HAP-1 (cell line): ENCODE measurements at regions not wholly inside any gene's neighbourhood (a gene's known extent, or its start where the extent isn't known, plus 50 kb on each side); places are given as distances from the start of the nearest gene placed in this dataset.

Experiments used
- DNase-seq, 2 experiments: peaks; one replicate each; pipeline ENCODE4 v3.0.0-alpha.2; 2016 to 2020; ENCODE audit warnings: low spot score in 2 of 2
- H3K27me3 ChIP-seq: fragments of 250-450 bp; sonication (Bioruptor Pico); 2 replicates; pipeline ENCODE4 v1.5.1; 2020; ENCODE audit warnings: low read depth, mild to moderate bottlenecking, moderate library complexity
- H3K36me3 ChIP-seq: fragments of 250-450 bp; sonication (Bioruptor Pico); replicated peaks from 2 replicates; pipeline ENCODE4 v1.5.1; 2020; ENCODE audit warnings: mild to moderate bottlenecking
- H3K4me1 ChIP-seq: fragments of 250-450 bp; sonication (Bioruptor Pico); 2 replicates; pipeline ENCODE4 v1.5.1; 2020; ENCODE audit warnings: mild to moderate bottlenecking
- H3K4me3 ChIP-seq: fragments of 250-450 bp; sonication (Bioruptor Pico); 2 replicates; pipeline ENCODE4 v1.5.1; 2020; ENCODE audit warnings: mild to moderate bottlenecking, moderate library complexity
- H3K9me3 ChIP-seq: fragments of 250-450 bp; sonication (Bioruptor Pico); 2 replicates; pipeline ENCODE4 v1.5.1; 2020; ENCODE audit warnings: mild to moderate bottlenecking, moderate library complexity
- in situ Hi-C: fragments of 300-500 bp; cut with MboI; formaldehyde crosslinking; loops from 3 replicates; pipeline ENCODE4 v1.14.3; 2020; ENCODE audit warnings: low sequenced_read_pairs, inconsistent platforms, mixed read lengths

GRCh38 chr16:8376430-8376829 is 213.9 kb downstream of the TMEM114 start:
- H3K4me3 ChIP-seq = no peak overlapping the region
- DNase-seq = no peak
- no peaks in the 10 kb centered on the region for H3K9me3 ChIP-seq
- H3K36me3 ChIP-seq = no peaks in the 10 kb centered on the region
- no peaks in the 10 kb centered on the region for H3K4me1 ChIP-seq
- H3K27me3 ChIP-seq = no peaks in the 10 kb centered on the region
- in situ Hi-C loops = no loop called here

DNA sequence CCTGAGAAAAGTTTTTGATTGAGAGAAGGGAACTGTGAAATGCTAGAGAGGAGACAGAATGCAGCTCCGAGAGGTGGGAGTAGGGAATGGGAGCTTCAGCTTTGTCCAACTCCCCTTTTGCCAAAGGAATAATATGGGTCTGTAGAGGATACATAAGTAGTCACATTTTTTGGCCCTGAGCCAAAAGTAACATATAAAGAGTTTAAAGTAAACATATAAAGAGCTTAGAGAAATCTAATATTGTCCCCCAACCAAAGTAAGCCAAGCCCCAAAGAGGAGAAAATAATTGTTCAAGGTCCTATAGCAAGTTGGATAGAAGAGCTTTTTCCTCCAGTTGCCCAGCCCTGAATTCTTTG is 215.1 kb downstream of the TMEM114 start:
- Histone ChIP-seq H3K36me3 (no peaks in the 10 kb centered on the region), H3K9me3 (no peaks in the 10 kb centered on the region), H3K4me3 (no peak overlapping the region), H3K4me1 (no peaks in the 10 kb centered on the region), H3K27me3 (no peaks in the 10 kb centered on the region)
- in situ Hi-C loops = no loop called here
- DNase-seq = no peak

- H3K36me3 ChIP-seq = no peaks in the 10 kb centered on the region
- DNase-seq = no peak
- no peaks in the 10 kb centered on the region for H3K9me3 ChIP-seq
- H3K27me3 ChIP-seq = no peaks in the 10 kb centered on the region
- no peak overlapping the region for H3K4me3 ChIP-seq
- H3K4me1 ChIP-seq = no peaks in the 10 kb centered on the region
- in situ Hi-C loops = no loop called here
Measured at GRCh38 chr16:8374586-8375231, 215.6 kb downstream of the TMEM114 start.

DNA sequence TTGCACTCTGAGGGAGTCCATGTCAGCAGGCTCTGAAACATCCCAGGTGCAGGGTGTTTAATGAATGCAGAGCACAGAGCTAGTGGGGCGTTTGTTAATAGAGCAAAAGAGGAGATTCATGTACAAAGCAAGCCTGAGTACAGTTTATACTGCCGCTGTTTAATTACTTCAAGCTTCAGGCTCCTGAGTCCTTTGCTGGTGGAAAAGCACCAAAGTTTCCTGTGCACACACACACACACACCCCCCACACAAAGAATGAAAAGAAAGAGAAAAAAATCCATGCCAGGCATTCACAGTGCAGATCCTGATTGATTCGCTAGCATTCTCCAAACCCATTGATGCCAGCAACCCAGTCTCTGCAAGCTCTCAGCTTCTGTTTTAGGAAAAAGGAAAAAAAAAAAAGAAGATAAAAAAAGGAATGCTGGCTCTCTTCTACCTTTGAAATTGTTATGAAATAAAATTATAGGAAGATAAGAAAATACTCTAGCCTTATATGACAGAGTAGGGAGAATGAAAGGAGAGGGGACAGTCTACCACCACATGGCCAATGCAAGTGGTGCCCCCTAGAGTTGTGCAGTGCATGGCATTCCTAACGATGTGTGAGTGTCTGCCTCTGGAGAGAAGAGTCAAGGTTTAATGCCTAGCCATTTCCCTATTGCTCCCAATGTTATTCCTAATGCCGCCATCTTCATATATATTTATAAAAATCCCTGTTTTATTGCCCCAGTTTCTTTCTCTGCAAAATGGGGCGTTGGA is 216.5 kb downstream of the TMEM114 start:
- in situ Hi-C loops = no loop called here
- no peak overlapping the region for H3K4me3 ChIP-seq

DNA sequence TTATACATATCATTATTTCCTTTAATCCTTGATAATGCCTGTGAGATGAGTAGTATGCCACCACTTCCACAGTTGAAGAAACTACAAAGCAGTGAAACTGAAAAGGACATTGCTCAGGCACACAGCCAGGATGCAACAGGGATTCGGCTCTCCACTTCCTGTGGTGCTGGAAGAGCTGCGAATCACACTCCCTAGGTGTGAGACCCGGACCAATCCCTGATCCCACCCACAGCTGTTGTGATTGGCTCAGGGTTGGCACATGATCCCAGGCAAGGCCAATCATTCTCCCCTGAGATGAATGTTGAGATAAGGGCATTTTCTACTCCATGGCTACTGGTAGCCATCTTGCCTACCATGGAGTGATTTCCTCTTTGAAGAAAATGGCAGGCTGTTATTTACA is 218.2 kb downstream of the TMEM114 start:
- no peak overlapping the region for H3K4me3 ChIP-seq
- H3K27me3 ChIP-seq = no peaks in the 10 kb centered on the region
- H3K36me3 ChIP-seq = no peaks in the 10 kb centered on the region
- no peaks in the 10 kb centered on the region for H3K4me1 ChIP-seq
- DNase-seq = no peak
- in situ Hi-C loops = no loop called here
- H3K9me3 ChIP-seq = no peaks in the 10 kb centered on the region

More for the DNA sequence above, 216.5 kb downstream of the TMEM114 start:
- Histone ChIP-seq H3K27me3 (no peaks in the 10 kb centered on the region), H3K36me3 (no peaks in the 10 kb centered on the region), H3K9me3 (no peaks in the 10 kb centered on the region), H3K4me1 (no peaks in the 10 kb centered on the region)
- no peak for DNase-seq

GRCh38 chr16:8370374-8371270 is 219.7 kb downstream of the TMEM114 start:
- DNase-seq = no peak
- in situ Hi-C loops = no loop called here
- no peaks in the 10 kb centered on the region for H3K4me1 ChIP-seq
- H3K36me3 ChIP-seq = no peaks in the 10 kb centered on the region
- no peak overlapping the region for H3K4me3 ChIP-seq
- H3K9me3 ChIP-seq = no peaks in the 10 kb centered on the region
- H3K27me3 ChIP-seq = no peaks in the 10 kb centered on the region

DNA sequence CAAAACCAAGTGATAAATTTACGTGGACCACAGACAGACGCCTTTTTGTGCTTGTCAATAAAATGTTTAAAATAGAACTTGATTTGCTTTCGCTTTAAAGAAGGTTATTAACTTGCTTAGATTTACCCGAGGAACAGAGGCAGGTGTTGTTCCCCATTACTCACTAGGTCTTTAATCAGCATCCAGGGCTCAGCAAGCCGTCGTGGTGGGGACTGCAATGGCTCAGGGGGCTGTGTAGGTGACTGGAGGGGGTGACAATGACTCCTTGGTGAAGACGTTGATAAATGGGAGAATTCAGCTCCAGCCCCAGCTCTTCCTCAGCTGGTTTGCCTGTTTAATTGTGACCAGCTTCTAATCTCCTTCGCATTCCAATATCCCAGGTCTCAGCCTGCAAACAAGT is 231.4 kb downstream of the TMEM114 start:
- H3K4me1 ChIP-seq = no peaks in the 10 kb centered on the region
- no peak overlapping the region for H3K4me3 ChIP-seq
- DNase-seq = no peak
- H3K9me3 ChIP-seq = no peaks in the 10 kb centered on the region
- in situ Hi-C loops = no loop called here
- H3K36me3 ChIP-seq = no peaks in the 10 kb centered on the region
- H3K27me3 ChIP-seq = no peaks in the 10 kb centered on the region

DNA sequence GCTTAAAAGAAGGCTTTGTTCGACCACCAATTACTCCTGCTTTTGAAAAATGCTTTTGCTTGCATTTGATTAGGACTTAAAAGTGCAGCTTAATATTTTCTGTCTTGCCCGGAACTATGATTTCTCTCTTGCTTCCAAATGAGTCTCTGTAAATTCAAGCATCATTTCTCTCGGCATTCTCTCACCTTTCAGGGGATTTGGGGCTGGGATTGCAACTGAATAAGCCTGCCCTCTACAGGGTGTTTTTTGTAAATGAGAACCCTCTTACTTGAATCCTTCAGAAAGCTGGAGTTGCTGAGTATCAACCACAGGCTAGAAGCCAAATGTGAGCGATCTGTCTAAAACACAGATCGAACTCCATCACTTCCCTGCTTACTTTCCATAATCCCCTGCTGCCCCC is 234.6 kb downstream of the TMEM114 start:
- Histone ChIP-seq H3K4me1 (no peaks in the 10 kb centered on the region), H3K9me3 (no peaks in the 10 kb centered on the region; the same call in 1 of the 2 replicates), H3K36me3 (no peaks in the 10 kb centered on the region), H3K4me3 (no peak overlapping the region), H3K27me3 (no peaks in the 10 kb centered on the region)
- in situ Hi-C loops = no loop called here
- DNase-seq = no peak

DNA sequence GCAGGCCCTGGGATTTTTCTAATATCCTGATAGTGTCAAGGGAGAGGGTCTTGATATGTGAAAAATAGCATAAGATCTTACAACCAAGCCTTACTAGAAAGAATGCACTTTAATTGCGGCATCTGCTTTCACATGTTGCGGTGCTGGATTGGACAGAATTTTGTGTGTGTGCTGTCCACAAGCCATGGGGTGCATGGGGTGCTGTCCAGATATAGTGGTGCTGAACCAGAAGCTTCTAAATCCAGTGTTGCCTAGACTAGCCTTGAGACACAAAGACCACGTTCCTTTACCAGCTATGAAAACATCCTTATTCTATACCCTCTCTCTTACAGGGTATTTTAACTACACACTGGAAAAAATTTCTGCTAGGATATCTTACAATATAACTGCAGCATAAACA is 244.0 kb downstream of the TMEM114 start:
- in situ Hi-C loops = no loop called here
- peak in 1 of 2 experiments; percentile 26 for DNase-seq
- H3K4me3 ChIP-seq = no peak overlapping the region
- no peaks in the 10 kb centered on the region; the same call in 1 of the 2 replicates for H3K9me3 ChIP-seq
- no peaks in the 10 kb centered on the region; the same call in 1 of the 2 replicates for H3K27me3 ChIP-seq
- no peaks in the 10 kb centered on the region for H3K36me3 ChIP-seq
- H3K4me1 ChIP-seq = no peaks in the 10 kb centered on the region

- H3K36me3 ChIP-seq = no peaks in the 10 kb centered on the region
- no peaks in the 10 kb centered on the region; the same call in 1 of the 2 replicates for H3K27me3 ChIP-seq
- no peaks in the 10 kb centered on the region; the same call in 1 of the 2 replicates for H3K4me1 ChIP-seq
- no peak overlapping the region for H3K4me3 ChIP-seq
- in situ Hi-C loops = no loop called here
- H3K9me3 ChIP-seq = no peaks in the 10 kb centered on the region
- DNase-seq = no peak
Measured at GRCh38 chr16:8342276-8342675, 248.0 kb downstream of the TMEM114 start.

GRCh38 chr16:8330761-8331160 is 259.6 kb downstream of the TMEM114 start:
- no peak for DNase-seq
- Histone ChIP-seq H3K36me3 (no peaks in the 10 kb centered on the region), H3K27me3 (no peaks in the 10 kb centered on the region), H3K4me1 (no peaks in the 10 kb centered on the region), H3K4me3 (no peak overlapping the region), H3K9me3 (no peaks in the 10 kb centered on the region)
- in situ Hi-C loops = no loop called here

DNA sequence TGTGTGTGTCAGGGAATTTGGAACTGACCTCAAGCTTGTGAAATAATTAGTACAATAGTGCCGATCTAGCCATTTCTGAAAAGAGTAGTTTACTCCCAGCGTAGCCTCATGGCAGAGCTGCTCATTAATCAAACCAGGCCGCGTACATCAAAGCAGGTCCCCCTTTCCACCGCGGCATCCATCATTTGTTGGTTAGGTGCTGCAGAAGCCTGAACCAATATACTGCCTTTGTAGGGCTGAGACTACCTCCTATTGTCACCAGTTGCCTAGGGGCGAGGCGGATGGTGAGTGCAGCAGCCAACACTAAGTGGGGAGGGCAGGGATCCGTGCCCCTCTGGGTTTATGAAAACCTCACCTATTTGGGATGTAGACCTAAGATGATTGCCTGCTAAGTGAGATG is 264.1 kb downstream of the TMEM114 start:
- H3K9me3 ChIP-seq = no peaks in the 10 kb centered on the region
- H3K27me3 ChIP-seq = no peaks in the 10 kb centered on the region
- no peaks in the 10 kb centered on the region for H3K4me1 ChIP-seq
- no peak for DNase-seq
- no peaks in the 10 kb centered on the region for H3K36me3 ChIP-seq
- H3K4me3 ChIP-seq = no peak overlapping the region
- in situ Hi-C loops = no loop called here

DNA sequence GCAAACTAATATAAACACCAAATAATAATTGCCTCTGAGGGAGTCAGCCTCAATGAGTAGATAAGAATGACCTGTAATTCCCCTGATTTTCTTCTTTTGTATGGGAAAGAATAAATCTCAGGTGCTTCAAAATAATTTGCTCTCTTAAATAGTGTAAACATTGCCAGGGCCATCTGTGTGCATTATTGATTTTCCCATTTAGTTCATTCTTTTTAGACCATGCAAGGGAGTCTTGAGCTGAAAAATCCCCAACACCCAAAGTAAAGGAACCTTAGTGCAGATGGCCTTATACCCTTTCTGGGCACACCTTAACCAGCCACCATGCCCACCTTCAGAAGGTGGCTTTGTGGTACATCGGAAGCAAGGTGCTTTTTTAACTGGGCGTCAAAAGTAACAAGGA is 267.2 kb downstream of the TMEM114 start:
- Histone ChIP-seq H3K4me1 (no peaks in the 10 kb centered on the region), H3K36me3 (no peaks in the 10 kb centered on the region), H3K27me3 (no peaks in the 10 kb centered on the region), H3K4me3 (no peak overlapping the region), H3K9me3 (no peaks in the 10 kb centered on the region)
- no peak for DNase-seq
- in situ Hi-C loops = no loop called here

- no peaks in the 10 kb centered on the region for H3K36me3 ChIP-seq
- DNase-seq = no peak
- H3K27me3 ChIP-seq = no peaks in the 10 kb centered on the region
- no peaks in the 10 kb centered on the region for H3K9me3 ChIP-seq
- no peak overlapping the region for H3K4me3 ChIP-seq
- in situ Hi-C loops = no loop called here
- H3K4me1 ChIP-seq = no peaks in the 10 kb centered on the region
Measured at GRCh38 chr16:8320131-8320530, 270.2 kb downstream of the TMEM114 start.
